ENCODE measurements at regions not wholly inside any gene's neighbourhood (a gene's known extent, or its start where the extent isn't known, plus 50 kb on each side); places are given as distances from the start of the nearest gene placed in this dataset.

DNA sequence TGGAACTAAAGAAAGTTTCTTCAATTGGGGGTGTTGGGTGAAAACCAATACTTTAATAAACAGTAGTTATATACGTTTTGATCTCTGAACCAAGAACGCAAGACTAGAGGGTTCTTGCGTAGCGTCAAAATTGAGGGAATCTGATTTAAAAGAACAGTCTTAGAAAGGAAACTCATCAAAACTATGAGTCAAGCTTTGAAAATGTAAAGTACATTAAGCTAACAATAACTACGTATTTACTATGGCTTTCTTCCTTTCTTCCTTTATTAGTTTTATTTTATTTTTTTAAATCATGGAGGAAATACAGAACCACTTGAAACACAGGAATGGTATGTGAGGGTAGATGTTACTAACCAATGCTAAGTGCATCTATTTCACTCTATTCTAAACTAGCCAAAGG lies 287.0 kb upstream of the RSPO3 start:
- no peak overlapping the region for H3K27ac Mint-ChIP-seq
- no peak for ATAC-seq
- H3K4me1 Mint-ChIP-seq: no peaks in the 10 kb centered on the region
- CTCF ChIA-PET: no interaction called here
- POLR2A ChIA-PET: no interaction called here
- no peaks in the 10 kb centered on the region for H3K27me3 Mint-ChIP-seq
- no peaks in the 10 kb centered on the region for H3K9me3 Mint-ChIP-seq (ENCODE audit: low read depth)
- no peaks in the 10 kb centered on the region for H3K36me3 Mint-ChIP-seq (ENCODE audit: low read depth)
- no peak for DNase-seq
- H3K4me3 Mint-ChIP-seq: no peak overlapping the region
- intact Hi-C loops (cut with DNase I, micrococcal nuclease): no loop called here

DNA sequence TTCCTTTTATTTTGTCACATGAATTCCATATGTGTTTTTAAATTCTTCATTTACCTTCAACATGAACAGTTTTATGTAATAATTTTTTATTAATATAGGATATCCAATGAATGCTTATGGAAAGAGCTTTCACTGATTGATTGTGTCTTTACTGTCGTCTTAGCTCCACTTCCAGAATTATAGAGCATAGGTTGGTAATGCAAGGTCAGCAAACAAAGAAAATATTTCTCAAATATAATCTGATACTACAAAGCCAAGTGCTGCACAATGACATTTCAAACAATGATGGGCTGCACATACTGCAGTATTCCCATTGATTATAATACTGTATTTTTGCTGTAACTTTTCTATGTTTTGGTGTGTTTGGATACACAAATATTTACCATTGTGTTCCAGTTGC lies 275.7 kb upstream of the RSPO3 start:
- intact Hi-C loops (cut with DNase I, micrococcal nuclease): no loop called here
- no peaks in the 10 kb centered on the region for H3K27me3 Mint-ChIP-seq
- H3K4me3 Mint-ChIP-seq: no peak overlapping the region
- H3K9me3 Mint-ChIP-seq (ENCODE audit: low read depth): no peaks in the 10 kb centered on the region
- ATAC-seq: no peak
- no peaks in the 10 kb centered on the region for H3K4me1 Mint-ChIP-seq
- ChIA-PET CTCF (no interaction called here), POLR2A (no interaction called here)
- no peak overlapping the region for H3K27ac Mint-ChIP-seq
- DNase-seq: no peak
- no peaks in the 10 kb centered on the region for H3K36me3 Mint-ChIP-seq (ENCODE audit: low read depth)

DNA sequence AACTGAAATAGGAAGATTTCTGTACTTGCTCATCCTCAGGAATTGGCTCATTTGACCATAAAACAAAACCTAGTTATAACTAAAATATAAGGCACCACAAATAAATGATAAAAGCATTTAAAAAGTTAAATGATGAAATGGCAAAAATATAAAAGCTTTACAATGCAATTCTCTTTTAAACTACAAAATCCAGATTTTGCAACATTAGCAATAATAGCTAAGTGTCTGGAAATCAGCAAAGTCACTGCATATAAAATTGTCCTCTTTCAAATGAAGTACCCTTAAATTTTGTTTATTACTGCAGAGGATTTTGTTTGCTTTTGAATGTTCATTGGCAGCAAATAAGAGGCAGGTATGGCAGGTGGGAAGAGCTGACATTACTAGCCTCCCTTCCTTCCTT lies 270.4 kb upstream of the RSPO3 start:
- CTCF ChIA-PET: no interaction called here
- POLR2A ChIA-PET: no interaction called here
- no peaks in the 10 kb centered on the region for H3K36me3 Mint-ChIP-seq (ENCODE audit: low read depth)
- H3K27me3 Mint-ChIP-seq: no peaks in the 10 kb centered on the region
- DNase-seq: no peak
- H3K4me3 Mint-ChIP-seq: no peak overlapping the region
- H3K27ac Mint-ChIP-seq: no peak overlapping the region
- intact Hi-C loops (cut with DNase I, micrococcal nuclease): no loop called here
- no peaks in the 10 kb centered on the region for H3K4me1 Mint-ChIP-seq
- H3K9me3 Mint-ChIP-seq (ENCODE audit: low read depth): no peaks in the 10 kb centered on the region
- no peak for ATAC-seq

DNA sequence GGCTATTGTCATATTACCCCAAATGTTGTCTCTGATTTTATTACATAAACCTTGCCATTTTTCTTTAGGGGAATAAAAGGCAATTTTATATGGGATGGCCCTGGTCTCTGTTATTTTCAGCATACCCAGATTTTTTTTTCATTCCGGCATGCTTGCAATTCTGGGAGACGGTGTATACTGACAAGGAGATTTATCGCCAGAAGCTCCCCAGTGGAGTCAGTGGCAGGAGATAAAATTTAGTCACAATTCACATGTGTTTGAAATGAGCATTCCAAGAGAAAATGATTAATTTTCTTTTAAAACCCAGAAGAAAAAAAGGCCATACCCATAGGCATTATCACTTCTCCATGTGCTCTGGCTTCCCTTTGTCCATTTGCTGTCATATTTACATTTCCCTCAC lies 250.8 kb upstream of the RSPO3 start:
- ATAC-seq (no peak), DNase-seq (no peak)
- Mint-ChIP-seq H3K27me3 (no peaks in the 10 kb centered on the region), H3K36me3 (ENCODE audit: low read depth) (no peaks in the 10 kb centered on the region), H3K4me1 (no peaks in the 10 kb centered on the region), H3K27ac (no peak overlapping the region), H3K4me3 (no peak overlapping the region), H3K9me3 (ENCODE audit: low read depth) (peaks cover 3% of the 10 kb centered on the region)
- POLR2A ChIA-PET: no interaction called here
- intact Hi-C loops (cut with DNase I, micrococcal nuclease): no loop called here
- CTCF ChIA-PET: no interaction called here

DNA sequence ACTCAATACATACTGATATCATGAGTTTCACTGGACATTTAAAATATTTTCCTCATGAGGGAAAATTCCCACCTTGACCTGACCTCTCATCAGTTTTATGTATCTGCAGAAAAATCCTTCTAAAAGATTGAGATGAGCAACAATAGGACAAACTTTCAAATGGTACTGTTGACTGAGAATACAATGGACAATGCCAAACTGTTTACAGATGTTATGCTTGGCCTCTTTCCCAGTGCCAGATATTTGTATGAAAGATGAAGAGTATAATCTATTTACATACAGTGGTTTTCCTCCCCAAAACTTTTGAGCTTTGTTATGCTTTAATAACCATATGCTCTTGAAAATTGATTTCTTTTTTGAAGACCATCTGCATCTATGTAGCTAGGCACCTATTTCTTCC lies 245.1 kb upstream of the RSPO3 start:
- Mint-ChIP-seq H3K27me3 (no peaks in the 10 kb centered on the region), H3K4me1 (no peaks in the 10 kb centered on the region), H3K9me3 (ENCODE audit: low read depth) (no peaks in the 10 kb centered on the region), H3K27ac (no peak overlapping the region), H3K36me3 (ENCODE audit: low read depth) (no peaks in the 10 kb centered on the region), H3K4me3 (no peak overlapping the region)
- POLR2A ChIA-PET: no interaction called here
- no peak for DNase-seq
- intact Hi-C loops (cut with DNase I, micrococcal nuclease): no loop called here
- no peak for ATAC-seq
- CTCF ChIA-PET: interaction anchor here (0.6 kb wide), 1 partner anchor 113 kb away, joined by 3 read pairs; no protein-coding TSS in a partner anchor

DNA sequence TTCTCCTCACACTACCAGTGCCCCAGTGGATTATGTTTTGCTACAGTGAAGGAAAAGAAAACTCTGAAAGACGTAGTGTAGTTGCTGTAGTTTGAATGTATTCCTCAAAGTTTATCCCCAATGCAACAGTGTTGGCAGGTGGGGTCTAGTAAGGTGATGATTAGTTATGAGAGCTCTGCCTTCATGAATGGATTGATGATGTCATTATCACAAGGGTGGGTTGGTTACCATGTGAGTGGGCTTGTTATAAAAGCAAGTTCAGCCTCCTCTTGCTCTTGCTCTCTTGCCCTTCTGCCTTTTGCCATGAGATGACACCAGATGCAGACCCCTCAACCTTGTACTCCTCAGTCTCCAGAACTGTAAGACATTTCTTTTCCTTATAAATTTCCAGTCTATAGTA lies 244.7 kb upstream of the RSPO3 start:
- no peaks in the 10 kb centered on the region for H3K9me3 Mint-ChIP-seq (ENCODE audit: low read depth)
- POLR2A ChIA-PET: interaction anchor here (0.6 kb wide), 1 partner anchor 38 kb away, joined by 3 read pairs; no protein-coding TSS in a partner anchor
- DNase-seq (no peak), ATAC-seq (no peak)
- intact Hi-C loops (cut with DNase I, micrococcal nuclease): no loop called here
- H3K27ac Mint-ChIP-seq: no peak overlapping the region
- no peak overlapping the region for H3K4me3 Mint-ChIP-seq
- no peaks in the 10 kb centered on the region for H3K36me3 Mint-ChIP-seq (ENCODE audit: low read depth)
- CTCF ChIA-PET: interaction anchor here (0.6 kb wide), 1 partner anchor 113 kb away, joined by 3 read pairs; no protein-coding TSS in a partner anchor
- H3K4me1 Mint-ChIP-seq: no peaks in the 10 kb centered on the region
- H3K27me3 Mint-ChIP-seq: no peaks in the 10 kb centered on the region

DNA sequence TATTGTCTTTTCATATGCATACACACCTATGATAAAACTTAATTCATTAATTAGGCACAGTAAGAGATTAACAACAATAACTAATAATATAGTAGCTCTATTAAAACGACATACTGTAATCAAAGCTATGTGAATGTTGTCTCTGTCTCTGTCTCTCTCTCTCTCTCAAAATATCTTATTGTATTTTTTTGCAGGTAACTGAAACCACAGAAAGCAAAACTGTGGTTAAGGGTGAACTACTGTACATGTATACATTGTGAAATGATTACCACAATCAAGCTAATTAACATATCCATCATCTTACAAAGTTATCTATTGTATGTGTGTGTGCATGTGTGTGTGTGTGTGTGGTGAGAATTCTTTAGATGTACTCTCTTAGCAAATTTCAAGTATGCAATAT lies 242.0 kb upstream of the RSPO3 start:
- no peaks in the 10 kb centered on the region for H3K4me1 Mint-ChIP-seq
- ATAC-seq: no peak
- no peak for DNase-seq
- intact Hi-C loops (cut with DNase I, micrococcal nuclease): no loop called here
- no peaks in the 10 kb centered on the region for H3K9me3 Mint-ChIP-seq (ENCODE audit: low read depth)
- ChIA-PET CTCF (no interaction called here), POLR2A (no interaction called here)
- H3K36me3 Mint-ChIP-seq (ENCODE audit: low read depth): no peaks in the 10 kb centered on the region
- H3K27me3 Mint-ChIP-seq: no peaks in the 10 kb centered on the region
- H3K4me3 Mint-ChIP-seq: no peak overlapping the region
- no peak overlapping the region for H3K27ac Mint-ChIP-seq

DNA sequence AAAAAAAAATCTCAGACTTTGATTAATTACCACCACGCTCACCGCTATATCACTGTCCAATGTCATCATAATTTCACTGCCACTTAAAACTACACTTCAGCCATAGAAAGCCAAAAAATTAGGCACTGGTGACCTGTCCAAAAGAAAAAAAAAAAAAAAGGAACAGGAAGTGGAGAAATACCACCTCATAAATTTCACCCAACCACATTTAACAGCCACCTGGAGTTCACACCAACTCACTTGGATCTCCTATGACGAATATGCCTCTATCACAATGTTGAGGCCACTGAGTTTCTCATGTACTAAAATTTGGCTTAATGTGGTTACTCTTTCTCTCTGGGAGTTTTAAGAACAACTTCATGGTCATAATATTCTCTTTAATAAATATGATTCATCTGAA lies 237.5 kb upstream of the RSPO3 start:
- H3K27me3 Mint-ChIP-seq: peaks cover 2% of the 10 kb centered on the region
- H3K36me3 Mint-ChIP-seq (ENCODE audit: low read depth): no peaks in the 10 kb centered on the region
- intact Hi-C loops (cut with DNase I, micrococcal nuclease): no loop called here
- H3K27ac Mint-ChIP-seq: no peak overlapping the region
- ChIA-PET POLR2A (no interaction called here), CTCF (interaction anchor here (0.6 kb wide), 1 partner anchor 26 kb away, joined by 3 read pairs; no protein-coding TSS in a partner anchor)
- no peaks in the 10 kb centered on the region for H3K9me3 Mint-ChIP-seq (ENCODE audit: low read depth)
- no peaks in the 10 kb centered on the region for H3K4me1 Mint-ChIP-seq
- no peak overlapping the region for H3K4me3 Mint-ChIP-seq
- DNase-seq (no peak), ATAC-seq (no peak)

DNA sequence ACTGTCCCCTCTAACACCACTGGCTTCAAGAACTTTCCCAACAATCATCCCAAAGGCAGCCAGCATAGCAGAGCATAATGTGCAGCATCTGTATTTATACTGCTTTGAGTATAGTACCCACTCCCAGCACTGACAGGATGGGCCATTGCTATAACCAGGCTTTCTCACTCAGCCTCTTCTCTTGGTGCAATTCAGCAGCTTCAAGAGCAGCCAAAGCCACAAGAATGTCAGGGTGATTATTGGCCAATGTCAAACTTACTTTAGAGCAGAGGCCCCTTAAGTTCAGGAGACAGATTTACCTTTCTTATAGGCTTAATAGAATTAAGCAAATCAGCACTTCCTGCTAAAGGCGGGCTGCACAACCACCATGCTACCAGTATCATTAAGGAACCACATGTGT lies 232.4 kb upstream of the RSPO3 start:
- no peak for ATAC-seq
- intact Hi-C loops (cut with DNase I, micrococcal nuclease): no loop called here
- H3K9me3 Mint-ChIP-seq (ENCODE audit: low read depth): no peaks in the 10 kb centered on the region
- ChIA-PET CTCF (no interaction called here), POLR2A (no interaction called here)
- no peak overlapping the region for H3K4me3 Mint-ChIP-seq
- no peaks in the 10 kb centered on the region for H3K4me1 Mint-ChIP-seq
- peaks cover 2% of the 10 kb centered on the region for H3K27me3 Mint-ChIP-seq
- no peak for DNase-seq
- H3K36me3 Mint-ChIP-seq (ENCODE audit: low read depth): no peaks in the 10 kb centered on the region
- H3K27ac Mint-ChIP-seq: no peak overlapping the region

DNA sequence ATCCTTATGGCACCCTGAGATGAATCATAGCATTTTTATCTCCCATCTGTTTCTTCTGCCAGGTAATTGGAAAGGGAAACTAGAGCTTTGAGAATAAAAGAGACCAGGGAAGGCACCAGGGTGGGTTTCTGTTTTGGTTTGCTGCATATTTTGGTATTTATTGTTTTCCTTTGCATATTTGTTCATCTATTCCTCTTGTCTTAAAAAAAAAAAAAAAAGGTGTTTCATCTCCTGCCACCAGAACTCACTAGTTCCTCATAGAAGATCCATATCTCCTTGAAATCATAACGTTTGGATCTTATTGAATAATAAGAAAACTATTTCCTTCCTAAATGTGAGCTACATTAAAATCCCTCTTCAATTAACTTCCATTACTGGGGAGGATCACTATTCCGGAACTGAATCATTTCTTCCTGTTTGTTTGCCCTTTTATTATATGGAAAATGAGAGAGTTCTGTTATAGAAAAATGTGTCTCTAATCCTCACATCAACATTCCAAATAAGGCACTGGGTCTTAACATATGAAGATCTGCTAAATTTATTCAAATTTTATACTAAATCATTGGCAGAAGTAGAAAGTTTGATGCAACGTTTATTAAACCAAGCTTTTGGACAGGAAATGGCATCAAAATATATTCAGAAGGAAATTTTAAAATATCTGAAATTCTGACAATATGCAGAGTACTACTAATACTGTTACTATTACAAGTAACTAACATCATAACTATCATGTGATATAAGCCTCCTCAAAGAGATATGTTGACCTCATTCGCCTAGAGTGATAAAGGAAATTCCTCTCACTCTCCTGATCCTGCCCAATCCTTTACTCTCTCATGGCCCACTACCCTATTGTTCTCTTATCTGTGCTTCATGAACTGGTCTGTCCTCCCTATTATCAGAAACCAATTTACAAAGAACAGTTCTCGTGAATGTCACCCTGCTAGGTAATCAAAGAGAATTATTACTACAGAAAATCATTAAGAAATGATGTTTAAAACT lies 229.4 kb upstream of the RSPO3 start:
- DNase-seq (no peak), ATAC-seq (no peak)
- POLR2A ChIA-PET: no interaction called here
- no peaks in the 10 kb centered on the region for H3K4me1 Mint-ChIP-seq
- CTCF ChIA-PET: no interaction called here
- H3K9me3 Mint-ChIP-seq (ENCODE audit: low read depth): peaks cover 3% of the 10 kb centered on the region
- H3K4me3 Mint-ChIP-seq: no peak overlapping the region
- intact Hi-C loops (cut with DNase I, micrococcal nuclease): no loop called here
- no peaks in the 10 kb centered on the region for H3K27me3 Mint-ChIP-seq
- no peaks in the 10 kb centered on the region for H3K36me3 Mint-ChIP-seq (ENCODE audit: low read depth)
- no peak overlapping the region for H3K27ac Mint-ChIP-seq

DNA sequence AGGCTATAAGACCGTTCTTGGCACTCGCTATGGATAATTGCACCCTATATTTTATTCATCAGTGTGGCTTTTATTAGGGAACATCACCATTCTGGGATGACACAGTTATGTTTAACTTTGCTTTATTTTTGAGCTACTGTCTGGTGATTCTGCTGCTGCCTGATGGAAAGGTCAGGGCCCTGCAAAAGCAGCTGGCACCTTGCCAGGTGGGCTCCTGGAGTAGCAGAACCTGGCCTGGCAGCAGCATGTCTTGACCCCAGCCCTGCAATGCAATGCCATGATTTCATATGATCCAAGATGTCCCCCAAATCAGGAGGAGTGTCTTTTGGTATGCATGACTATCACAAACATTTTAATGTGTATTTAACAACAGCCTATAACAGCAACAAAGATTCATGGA lies 228.4 kb upstream of the RSPO3 start:
- H3K9me3 Mint-ChIP-seq (ENCODE audit: low read depth): peaks cover 3% of the 10 kb centered on the region
- H3K4me3 Mint-ChIP-seq: no peak overlapping the region
- POLR2A ChIA-PET: no interaction called here
- intact Hi-C loops (cut with DNase I, micrococcal nuclease): no loop called here
- H3K27me3 Mint-ChIP-seq: no peaks in the 10 kb centered on the region
- no peaks in the 10 kb centered on the region for H3K36me3 Mint-ChIP-seq (ENCODE audit: low read depth)
- no peak for ATAC-seq
- H3K27ac Mint-ChIP-seq: no peak overlapping the region
- CTCF ChIA-PET: no interaction called here
- H3K4me1 Mint-ChIP-seq: no peaks in the 10 kb centered on the region
- DNase-seq: no peak

DNA sequence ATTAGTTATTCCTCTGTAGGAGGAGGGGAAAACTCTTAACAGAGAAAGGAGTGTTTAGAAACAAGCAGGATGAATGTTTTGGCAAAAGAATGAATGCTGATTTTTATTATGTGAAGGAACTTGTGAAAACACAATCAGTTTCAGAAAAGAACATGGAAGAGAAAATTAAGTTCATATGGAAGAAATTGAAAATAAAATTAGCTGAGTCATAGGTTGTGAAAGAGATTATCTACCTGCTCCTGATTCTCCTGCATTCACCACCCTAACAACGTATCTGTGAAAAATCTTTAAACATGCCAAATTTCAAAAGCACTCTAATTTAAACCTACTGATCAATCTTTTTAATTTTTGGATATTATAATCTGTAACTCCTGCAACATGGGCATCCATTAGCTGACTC lies 227.3 kb upstream of the RSPO3 start:
- DNase-seq (no peak), ATAC-seq (no peak)
- Mint-ChIP-seq H3K36me3 (ENCODE audit: low read depth) (no peaks in the 10 kb centered on the region), H3K4me1 (no peaks in the 10 kb centered on the region), H3K4me3 (no peak overlapping the region), H3K9me3 (ENCODE audit: low read depth) (peaks cover 3% of the 10 kb centered on the region), H3K27ac (no peak overlapping the region), H3K27me3 (no peaks in the 10 kb centered on the region)
- intact Hi-C loops (cut with DNase I, micrococcal nuclease): no loop called here
- POLR2A ChIA-PET: no interaction called here
- CTCF ChIA-PET: no interaction called here

Measured in activated CD4-positive, alpha-beta T cell treated with anti-CD3 and anti-CD28 coated beads for 36 hours (primary cell).